ENCODE measurements at regions not wholly inside any gene's neighbourhood (a gene's known extent, or its start where the extent isn't known, plus 50 kb on each side); places are given as distances from the start of the nearest gene placed in this dataset.

DNA sequence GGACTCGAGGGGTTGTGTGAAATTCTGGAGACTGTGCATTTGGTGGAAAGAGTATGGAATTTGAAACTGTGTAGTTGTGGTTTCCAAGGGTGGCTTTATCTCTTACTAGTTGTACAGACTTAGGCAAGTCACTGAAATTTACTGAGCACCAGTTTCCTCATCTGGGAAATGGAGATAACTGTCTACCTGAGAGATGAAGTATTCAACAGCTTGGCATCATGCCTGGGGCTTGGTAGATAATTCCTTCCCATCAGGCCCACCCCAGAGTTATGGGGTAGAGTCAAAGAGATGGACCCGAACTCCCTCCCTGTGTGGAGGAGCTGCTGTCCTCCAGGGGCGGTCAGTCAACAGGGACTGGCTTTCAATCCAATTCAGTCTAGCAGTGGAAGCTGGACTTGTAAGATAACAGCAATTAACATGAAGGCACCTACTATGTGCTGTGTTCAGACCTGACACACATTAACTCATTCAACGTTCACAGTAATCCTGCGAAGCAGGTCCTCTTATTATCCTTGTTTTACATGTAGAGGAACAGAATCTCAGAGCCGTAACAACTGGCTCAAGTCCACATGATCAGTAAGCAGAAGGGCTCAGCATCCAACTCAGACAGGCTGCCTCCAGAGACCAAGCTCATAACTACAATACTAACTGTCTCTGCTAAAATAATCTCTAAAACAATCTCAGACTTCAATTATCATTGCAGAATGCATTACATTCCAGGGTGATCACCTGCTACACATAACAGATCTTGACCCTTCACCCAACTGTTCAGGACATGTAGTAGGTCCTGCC lies 432.1 kb downstream of the LPIN1 start:
- no peak overlapping the region for H3K4me3 ChIP-seq (ENCODE audit: low read depth, low read length)
- DNase-seq (ENCODE audit: low read depth) = no peak
- no peak for TF ChIP-seq CTCF (conservative IDR thresholded peaks at IDR 0.05; ENCODE audit: low read depth, low read length)

GRCh38 chr2:12180031-12180430 lies 433.6 kb downstream of the LPIN1 start:
- H3K4me3 ChIP-seq (ENCODE audit: low read depth, low read length) = no peak overlapping the region
- no peak for TF ChIP-seq CTCF (conservative IDR thresholded peaks at IDR 0.05; ENCODE audit: low read depth, low read length)
- no peak for DNase-seq (ENCODE audit: low read depth)

GRCh38 chr2:12183032-12183645 lies 436.7 kb downstream of the LPIN1 start:
- TF ChIP-seq CTCF (conservative IDR thresholded peaks at IDR 0.05; ENCODE audit: low read depth, low read length) = no peak
- DNase-seq (ENCODE audit: low read depth) = no peak
- no peak overlapping the region for H3K4me3 ChIP-seq (ENCODE audit: low read depth, low read length)

DNA sequence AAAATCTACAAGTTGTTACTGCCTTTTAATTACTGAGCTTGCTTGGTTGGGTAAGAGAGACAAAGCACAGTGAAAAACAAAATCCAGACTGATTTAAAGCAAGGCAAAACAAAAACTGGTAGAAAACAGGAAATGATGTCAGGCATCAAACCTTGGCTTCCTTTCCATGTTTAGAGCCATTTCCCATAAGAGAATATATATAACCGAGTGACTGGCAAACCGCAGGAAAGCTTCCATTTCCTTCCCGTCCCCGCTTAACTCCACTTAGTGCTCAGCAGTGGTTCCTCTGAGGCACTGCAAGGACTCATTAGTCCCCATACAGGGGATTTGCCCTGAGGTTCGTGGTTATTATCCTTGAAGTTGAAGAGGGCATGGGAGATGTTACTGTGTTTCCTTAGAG lies 446.3 kb downstream of the LPIN1 start:
- TF ChIP-seq CTCF (conservative IDR thresholded peaks at IDR 0.05; ENCODE audit: low read depth, low read length) = no peak
- no peak overlapping the region for H3K4me3 ChIP-seq (ENCODE audit: low read depth, low read length)
- no peak for DNase-seq (ENCODE audit: low read depth)

DNA sequence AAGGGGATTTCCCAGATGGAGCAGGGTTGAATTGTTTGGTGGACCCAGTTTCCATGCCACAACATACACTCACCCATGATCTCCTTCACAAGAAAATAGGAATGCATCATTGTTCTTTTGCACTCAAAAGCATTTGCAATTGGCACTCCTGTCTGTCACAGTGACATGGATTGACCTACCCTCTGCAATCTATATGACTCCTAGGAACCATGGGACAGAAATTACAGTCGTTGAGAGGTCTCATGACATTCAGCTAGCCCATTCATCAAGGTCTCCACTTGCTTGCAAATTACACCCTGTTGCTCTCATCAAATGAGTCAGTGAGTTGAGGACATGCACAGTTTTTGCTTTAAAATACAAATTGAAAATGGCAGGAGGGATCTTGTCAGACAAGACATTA lies 448.5 kb downstream of the LPIN1 start:
- no peak overlapping the region for H3K4me3 ChIP-seq (ENCODE audit: low read depth, low read length)
- TF ChIP-seq CTCF (conservative IDR thresholded peaks at IDR 0.05; ENCODE audit: low read depth, low read length) = no peak

GRCh38 chr2:12196495-12196894 lies 450.1 kb downstream of the LPIN1 start:
- H3K4me3 ChIP-seq (ENCODE audit: low read depth, low read length) = no peak overlapping the region
- no peak for TF ChIP-seq CTCF (conservative IDR thresholded peaks at IDR 0.05; ENCODE audit: low read depth, low read length)
- no peak for DNase-seq (ENCODE audit: low read depth)

More for the DNA sequence above, 448.5 kb downstream of the LPIN1 start:
- no peak for DNase-seq (ENCODE audit: low read depth)

GRCh38 chr2:12197133-12197532 lies 450.7 kb downstream of the LPIN1 start:
- no peak for TF ChIP-seq CTCF (conservative IDR thresholded peaks at IDR 0.05; ENCODE audit: low read depth, low read length)
- H3K4me3 ChIP-seq (ENCODE audit: low read depth, low read length) = no peak overlapping the region
- no peak for DNase-seq (ENCODE audit: low read depth)

Data from epithelial cell of proximal tubule (primary cell).